ENCODE measurements at regions not wholly inside any gene's neighbourhood (a gene's known extent, or its start where the extent isn't known, plus 50 kb on each side); places are given as distances from the start of the nearest gene placed in this dataset.
"Not testable (repeated sequence)": the region's sequence is repeated elsewhere in the genome, so short reads cannot be mapped to it uniquely, and the experiment has no call there.

- no peak for FAIRE-seq
Observed at GRCh38 chr6:170080169-170080827, 210.6 kb downstream of the DLL1 start.

GRCh38 chr6:170076466-170077165 lies 214.3 kb downstream of the DLL1 start:
- no peak for FAIRE-seq

GRCh38 chr6:170075659-170076223 lies 215.1 kb downstream of the DLL1 start:
- FAIRE-seq, result no peak

GRCh38 chr6:170074907-170075306 lies 216.0 kb downstream of the DLL1 start:
- FAIRE-seq, result no peak

- no peak for FAIRE-seq
Observed at GRCh38 chr6:170074435-170074834, 216.4 kb downstream of the DLL1 start.

GRCh38 chr6:170073846-170074245 lies 217.0 kb downstream of the DLL1 start:
- FAIRE-seq, result no peak

GRCh38 chr6:170072246-170072645 lies 218.6 kb downstream of the DLL1 start:
- FAIRE-seq, result no peak

- FAIRE-seq, result no peak
Observed at GRCh38 chr6:170069611-170070010, 221.3 kb downstream of the DLL1 start.

- no peak for FAIRE-seq
Observed at GRCh38 chr6:170068496-170068895, 222.4 kb downstream of the DLL1 start.

GRCh38 chr6:170067923-170068360 lies 222.9 kb downstream of the DLL1 start:
- no peak for FAIRE-seq

GRCh38 chr6:170067181-170067641 lies 223.7 kb downstream of the DLL1 start:
- FAIRE-seq, result no peak

- no peak for FAIRE-seq
Observed at GRCh38 chr6:170066679-170067078, 224.2 kb downstream of the DLL1 start.

GRCh38 chr6:170063851-170064602 lies 226.9 kb downstream of the DLL1 start:
- no peak for FAIRE-seq

- no peak for FAIRE-seq
Observed at GRCh38 chr6:170063431-170063830, 227.4 kb downstream of the DLL1 start.

GRCh38 chr6:170062915-170063241 lies 228.0 kb downstream of the DLL1 start:
- FAIRE-seq, result no peak

- no peak for FAIRE-seq
Observed at GRCh38 chr6:170062209-170062914, 228.5 kb downstream of the DLL1 start.

- no peak for FAIRE-seq
Observed at GRCh38 chr6:170058878-170059485, 231.9 kb downstream of the DLL1 start.

GRCh38 chr6:170057961-170058877 lies 232.7 kb downstream of the DLL1 start:
- FAIRE-seq, result no peak

GRCh38 chr6:170057034-170057734 lies 233.7 kb downstream of the DLL1 start:
- FAIRE-seq, result no peak

- FAIRE-seq, result no peak
Observed at GRCh38 chr6:170056278-170056711, 234.6 kb downstream of the DLL1 start.

- not testable (repeated sequence) for FAIRE-seq
Observed at GRCh38 chr6:170055797-170056196, 235.1 kb downstream of the DLL1 start.
